KMS-11 (cell line): ENCODE measurements at regions not wholly inside any gene's neighbourhood (a gene's known extent, or its start where the extent isn't known, plus 50 kb on each side); places are given as distances from the start of the nearest gene placed in this dataset.

Source experiments
- H2AFZ ChIP-seq: fragments of 200-600 bp; sonication (generic); 2 replicates; pipeline ENCODE4 v1.6.1; 2016; ENCODE audit warnings: antibody characterized with exemption, mixed run types, low read depth
- H3K27ac ChIP-seq: fragments of 200-600 bp; sonication (generic); 2 replicates; pipeline ENCODE4 v1.6.1; 2016; ENCODE audit warnings: mild to moderate bottlenecking, mixed run types
- H3K27me3 ChIP-seq: fragments of 200-600 bp; sonication (generic); 2 replicates; pipeline ENCODE4 v1.6.1; 2017; ENCODE audit warnings: mild to moderate bottlenecking, low read depth, mixed run types, moderate library complexity; ENCODE audit not compliant: insufficient read depth
- H3K36me3 ChIP-seq: fragments of 200-600 bp; sonication (generic); 2 replicates; pipeline ENCODE4 v1.6.1; 2017; ENCODE audit warnings: mild to moderate bottlenecking, mixed run types; ENCODE audit not compliant: insufficient read depth
- H3K4me1 ChIP-seq: fragments of 200-600 bp; sonication (generic); 2 replicates; pipeline ENCODE4 v1.6.1; 2016; ENCODE audit warnings: mild to moderate bottlenecking, low read depth, mixed run types; ENCODE audit not compliant: poor library complexity, severe bottlenecking
- H3K4me2 ChIP-seq: fragments of 200-600 bp; sonication (generic); 2 replicates; pipeline ENCODE4 v1.7.0; 2016; ENCODE audit warnings: mild to moderate bottlenecking, mixed run types
- H3K4me3 ChIP-seq: fragments of 200-600 bp; sonication (generic); IDR thresholded peaks from 2 replicates; pipeline ENCODE4 v1.6.1; 2017; ENCODE audit warnings: low read depth, low read length, mixed read lengths; ENCODE audit not compliant: insufficient read depth
- H3K79me2 ChIP-seq: fragments of 200-600 bp; sonication (generic); 2 replicates; pipeline ENCODE4 v1.6.1; 2016; ENCODE audit warnings: low read depth, mixed run types; ENCODE audit not compliant: insufficient read depth
- H3K9ac ChIP-seq: fragments of 200-600 bp; sonication (generic); 2 replicates; pipeline ENCODE4 v1.6.1; 2016; ENCODE audit warnings: mild to moderate bottlenecking, mixed run types
- H4K20me1 ChIP-seq: fragments of 200-600 bp; sonication (generic); 2 replicates; pipeline ENCODE4 v1.6.1; 2016; ENCODE audit warnings: mild to moderate bottlenecking, mixed run types; ENCODE audit not compliant: insufficient read depth
- TF ChIP-seq, protein P1 (sequence below): fragments of 200-600 bp; sonication (generic); conservative IDR thresholded peaks from 2 replicates; pipeline ENCODE4 v1.6.1; 2017; ENCODE audit warnings: low read depth, mild to moderate bottlenecking, antibody characterized with exemption, low read length, moderate library complexity, mixed read lengths

DNA sequence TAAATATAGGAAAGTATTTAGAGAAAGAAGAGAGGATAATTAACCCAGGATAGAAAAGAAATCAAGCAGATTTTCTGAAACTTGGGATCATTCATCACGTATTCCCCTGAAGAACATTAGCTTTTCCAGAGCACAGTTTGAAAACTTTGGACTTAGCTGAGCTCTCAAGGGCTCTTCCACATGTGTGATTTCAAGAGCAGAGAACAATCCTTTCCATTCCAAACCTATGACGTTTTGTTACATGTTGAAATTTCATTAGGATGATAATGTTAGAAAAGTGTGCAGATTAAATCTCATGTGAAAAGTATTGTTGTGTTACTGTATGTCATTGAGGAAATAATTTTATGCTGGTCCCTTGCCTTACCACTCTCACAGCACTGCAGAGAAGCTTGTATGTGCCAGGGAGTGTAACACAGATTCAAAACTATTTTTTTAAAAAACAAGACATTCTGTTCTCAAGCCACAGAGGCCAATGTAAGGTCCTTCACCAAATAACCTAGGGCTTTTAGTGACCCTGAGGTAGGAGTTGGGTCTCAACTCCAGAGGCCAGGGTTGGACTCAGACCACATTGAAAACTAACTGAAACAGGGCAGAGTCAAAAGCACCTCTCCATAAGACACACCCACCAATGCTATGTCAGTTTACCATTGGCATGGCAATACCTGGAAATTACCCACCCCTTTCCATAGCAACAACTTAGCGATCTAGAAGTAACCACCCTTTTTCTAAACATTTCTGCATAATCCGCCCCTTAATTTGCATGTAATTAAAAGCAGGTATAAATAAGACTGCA is 141.3 kb downstream of the ANXA5 start:
- Histone ChIP-seq H3K27ac (no peak overlapping the region), H4K20me1 (no peaks in the 10 kb centered on the region), H3K9ac (no peak overlapping the region), H3K79me2 (no peaks in the 10 kb centered on the region), H3K4me3 (no peak overlapping the region), H2AFZ (no peak overlapping the region), H3K4me1 (no peaks in the 10 kb centered on the region), H3K4me2 (no peak overlapping the region), H3K36me3 (no peaks in the 10 kb centered on the region), H3K27me3 (no peaks in the 10 kb centered on the region)
- TF ChIP-seq, protein P1, sequence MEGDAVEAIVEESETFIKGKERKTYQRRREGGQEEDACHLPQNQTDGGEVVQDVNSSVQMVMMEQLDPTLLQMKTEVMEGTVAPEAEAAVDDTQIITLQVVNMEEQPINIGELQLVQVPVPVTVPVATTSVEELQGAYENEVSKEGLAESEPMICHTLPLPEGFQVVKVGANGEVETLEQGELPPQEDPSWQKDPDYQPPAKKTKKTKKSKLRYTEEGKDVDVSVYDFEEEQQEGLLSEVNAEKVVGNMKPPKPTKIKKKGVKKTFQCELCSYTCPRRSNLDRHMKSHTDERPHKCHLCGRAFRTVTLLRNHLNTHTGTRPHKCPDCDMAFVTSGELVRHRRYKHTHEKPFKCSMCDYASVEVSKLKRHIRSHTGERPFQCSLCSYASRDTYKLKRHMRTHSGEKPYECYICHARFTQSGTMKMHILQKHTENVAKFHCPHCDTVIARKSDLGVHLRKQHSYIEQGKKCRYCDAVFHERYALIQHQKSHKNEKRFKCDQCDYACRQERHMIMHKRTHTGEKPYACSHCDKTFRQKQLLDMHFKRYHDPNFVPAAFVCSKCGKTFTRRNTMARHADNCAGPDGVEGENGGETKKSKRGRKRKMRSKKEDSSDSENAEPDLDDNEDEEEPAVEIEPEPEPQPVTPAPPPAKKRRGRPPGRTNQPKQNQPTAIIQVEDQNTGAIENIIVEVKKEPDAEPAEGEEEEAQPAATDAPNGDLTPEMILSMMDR, result no peak

DNA sequence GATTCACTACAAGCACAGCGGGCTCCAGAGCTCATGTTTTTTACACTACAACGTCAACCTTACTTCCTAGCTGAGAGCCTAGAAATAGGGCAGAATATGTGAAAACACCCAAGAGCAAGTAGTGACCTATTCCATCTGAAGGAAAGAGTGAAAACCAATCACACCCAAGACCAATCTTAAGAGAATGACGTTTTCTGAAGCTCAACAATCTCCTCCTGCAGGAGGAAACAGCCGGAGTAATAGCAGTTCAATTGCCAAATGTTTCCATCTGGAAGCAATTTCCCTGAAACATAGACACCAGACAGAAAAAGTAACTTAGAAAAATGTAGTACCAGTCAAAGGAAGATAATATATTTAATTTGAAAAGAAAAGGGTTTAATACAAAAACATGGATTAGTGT is 142.4 kb downstream of the ANXA5 start:
- H3K79me2 ChIP-seq, result no peaks in the 10 kb centered on the region
- H3K27me3 ChIP-seq, result no peaks in the 10 kb centered on the region
- H3K4me1 ChIP-seq, result no peaks in the 10 kb centered on the region
- no peak overlapping the region for H3K4me3 ChIP-seq
- H3K36me3 ChIP-seq, result no peaks in the 10 kb centered on the region
- no peak overlapping the region for H3K9ac ChIP-seq
- H2AFZ ChIP-seq, result no peak overlapping the region
- H3K4me2 ChIP-seq, result no peak overlapping the region
- no peak overlapping the region for H3K27ac ChIP-seq
- H4K20me1 ChIP-seq, result no peaks in the 10 kb centered on the region
- TF ChIP-seq, protein P1, result no peak

DNA sequence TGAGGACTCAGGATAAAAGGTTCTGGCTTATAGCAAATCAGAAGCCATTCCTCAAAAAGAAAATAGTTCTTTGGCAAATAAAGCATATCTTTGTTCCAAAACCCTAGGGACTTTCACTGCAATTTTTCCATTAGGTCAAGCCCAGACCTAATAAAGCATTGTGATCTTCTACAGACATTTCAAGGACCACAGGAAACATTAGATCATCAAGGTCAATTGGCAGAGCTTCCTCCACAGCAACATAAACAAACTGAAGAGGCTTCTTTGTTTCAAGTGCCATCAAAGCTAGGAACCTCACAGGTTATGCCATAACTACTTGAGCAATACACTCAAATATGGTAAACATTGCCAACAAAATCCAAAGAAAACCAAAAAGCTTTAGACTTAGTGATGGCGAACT is 144.9 kb downstream of the ANXA5 start:
- Histone ChIP-seq H2AFZ (no peak overlapping the region), H3K9ac (no peak overlapping the region), H3K36me3 (no peaks in the 10 kb centered on the region), H3K4me1 (no peaks in the 10 kb centered on the region), H3K79me2 (no peaks in the 10 kb centered on the region), H3K27ac (no peak overlapping the region), H4K20me1 (no peaks in the 10 kb centered on the region), H3K4me3 (no peak overlapping the region), H3K27me3 (no peaks in the 10 kb centered on the region), H3K4me2 (no peak overlapping the region)
- TF ChIP-seq, protein P1, result no peak

DNA sequence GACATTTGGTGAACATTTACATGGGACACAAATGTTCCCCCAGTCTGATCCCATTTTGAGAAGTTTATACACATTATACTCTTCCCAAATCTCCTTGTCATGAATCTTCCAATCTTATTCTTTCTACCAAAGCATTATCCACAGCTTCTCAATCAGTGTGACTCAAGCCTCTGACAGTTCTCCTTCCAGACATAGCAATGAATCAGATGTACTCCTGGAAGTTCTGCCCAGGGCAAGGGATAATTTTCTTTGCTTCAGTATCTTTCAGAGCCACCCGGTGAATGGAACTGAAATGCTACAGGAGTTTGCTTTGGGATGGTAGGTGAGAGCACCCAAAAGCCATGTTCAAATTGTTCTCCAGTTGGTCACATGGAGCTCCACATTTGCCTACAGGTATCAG is 145.5 kb downstream of the ANXA5 start:
- H3K9ac ChIP-seq, result no peak overlapping the region
- H3K27ac ChIP-seq, result no peak overlapping the region
- no peaks in the 10 kb centered on the region for H3K27me3 ChIP-seq
- H4K20me1 ChIP-seq, result no peaks in the 10 kb centered on the region
- no peaks in the 10 kb centered on the region for H3K36me3 ChIP-seq
- H2AFZ ChIP-seq, result no peak overlapping the region
- H3K4me3 ChIP-seq, result no peak overlapping the region
- TF ChIP-seq, protein P1, result no peak
- H3K79me2 ChIP-seq, result no peaks in the 10 kb centered on the region
- no peaks in the 10 kb centered on the region for H3K4me1 ChIP-seq
- H3K4me2 ChIP-seq, result no peak overlapping the region
